Gastroesophageal sphincter (tissue), 3 donors: ENCODE measurements at regions not wholly inside any gene's neighbourhood (a gene's known extent, or its start where the extent isn't known, plus 50 kb on each side); places are given as distances from the start of the nearest gene placed in this dataset.
"Not testable (repeated sequence)": the region's sequence is repeated elsewhere in the genome, so short reads cannot be mapped to it uniquely, and the experiment has no call there.

ENCODE experiments used
- CTCF ChIP-seq, 4 experiments: fragments of 200-600 bp in 2 of 4; fragments of 450-650 bp in 2 of 4; sonication (generic) in 1 of 4; IDR thresholded peaks; one replicate each; pipeline ENCODE4 v1.5.1; 2017 to 2019; ENCODE audit warnings: antibody characterized with exemption in 4 of 4, mild to moderate bottlenecking in 2 of 4, moderate library complexity in 2 of 4
- EP300 ChIP-seq: sonication (generic); formaldehyde crosslinking; IDR thresholded peaks from one replicate; pipeline ENCODE4 v1.6.1; 2017; ENCODE audit warnings: antibody characterized with exemption, mild to moderate bottlenecking

- TF ChIP-seq CTCF (IDR thresholded peaks at IDR 0.05); EP300: not testable (repeated sequence)
Measured at GRCh38 chr2:131648565-131648964, 120.9 kb downstream of the CCDC74A start.
